Left ventricle myocardium inferior (tissue), 1 donor: ENCODE measurements at regions not wholly inside any gene's neighbourhood (a gene's known extent, or its start where the extent isn't known, plus 50 kb on each side); places are given as distances from the start of the nearest gene placed in this dataset.

Experiments used
- DNase-seq: peaks from one replicate; pipeline ENCODE4 v3.0.0-alpha.2; 2020
- H3K27ac ChIP-seq: fragments of 200-600 bp; replicated peaks from 2 replicates; pipeline ENCODE4 v1.8.0; 2021
- H3K27me3 ChIP-seq: fragments of 200-600 bp; 2 replicates; pipeline ENCODE4 v1.8.0; 2021; ENCODE audit warnings: low read depth
- H3K36me3 ChIP-seq: fragments of 200-600 bp; 2 replicates; pipeline ENCODE4 v1.8.0; 2021
- H3K4me1 ChIP-seq: fragments of 200-600 bp; 2 replicates; pipeline ENCODE4 v1.8.0; 2021
- H3K4me3 ChIP-seq: fragments of 200-600 bp; 2 replicates; pipeline ENCODE4 v1.8.0; 2021; ENCODE audit warnings: mild to moderate bottlenecking, moderate library complexity
- H3K9me3 ChIP-seq: fragments of 200-600 bp; replicated peaks from 2 replicates; pipeline ENCODE4 v1.8.0; 2021
- intact Hi-C: fragments of 100-400 bp; cut with micrococcal nuclease; formaldehyde crosslinking; loops from one replicate; pipeline ENCODE4 v1.11.0; 2022
- TF ChIP-seq, protein P1 (sequence below): fragments of 200-600 bp; IDR thresholded peaks from 2 replicates; pipeline ENCODE4 v1.8.0; 2021; ENCODE audit warnings: antibody characterized with exemption, mild to moderate bottlenecking, borderline replicate concordance
- donor health status: DM: no; HTN: yes; CAD: no; lungs with severe emphysema.

DNA sequence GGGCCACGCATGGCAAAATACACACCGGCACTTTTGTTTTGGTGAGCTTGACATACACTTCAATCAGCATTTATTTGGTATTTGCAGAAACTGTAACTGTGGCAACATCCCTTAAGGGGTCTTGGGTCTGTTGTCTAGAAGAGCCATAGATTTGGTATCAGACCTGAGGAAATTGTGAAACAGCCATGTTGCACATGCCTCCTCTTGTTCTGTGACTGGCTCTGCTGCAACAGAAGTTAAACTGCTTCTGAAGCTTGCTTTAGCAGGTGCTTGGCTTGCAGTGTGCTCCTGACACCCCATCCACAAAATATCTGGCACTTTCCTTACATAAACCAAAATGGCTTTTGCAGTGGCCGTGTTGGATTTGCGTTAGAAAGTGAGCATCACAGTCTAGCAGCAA is 247.3 kb downstream of the GATA3 start:
- H3K27me3 ChIP-seq, result peaks cover 25% of the 10 kb centered on the region
- H3K4me1 ChIP-seq, result no peaks in the 10 kb centered on the region
- H3K36me3 ChIP-seq, result no peaks in the 10 kb centered on the region
- H3K4me3 ChIP-seq, result no peak overlapping the region
- no peaks in the 10 kb centered on the region for H3K9me3 ChIP-seq
- no peak overlapping the region for H3K27ac ChIP-seq
- no peak for DNase-seq
- TF ChIP-seq, protein P1, sequence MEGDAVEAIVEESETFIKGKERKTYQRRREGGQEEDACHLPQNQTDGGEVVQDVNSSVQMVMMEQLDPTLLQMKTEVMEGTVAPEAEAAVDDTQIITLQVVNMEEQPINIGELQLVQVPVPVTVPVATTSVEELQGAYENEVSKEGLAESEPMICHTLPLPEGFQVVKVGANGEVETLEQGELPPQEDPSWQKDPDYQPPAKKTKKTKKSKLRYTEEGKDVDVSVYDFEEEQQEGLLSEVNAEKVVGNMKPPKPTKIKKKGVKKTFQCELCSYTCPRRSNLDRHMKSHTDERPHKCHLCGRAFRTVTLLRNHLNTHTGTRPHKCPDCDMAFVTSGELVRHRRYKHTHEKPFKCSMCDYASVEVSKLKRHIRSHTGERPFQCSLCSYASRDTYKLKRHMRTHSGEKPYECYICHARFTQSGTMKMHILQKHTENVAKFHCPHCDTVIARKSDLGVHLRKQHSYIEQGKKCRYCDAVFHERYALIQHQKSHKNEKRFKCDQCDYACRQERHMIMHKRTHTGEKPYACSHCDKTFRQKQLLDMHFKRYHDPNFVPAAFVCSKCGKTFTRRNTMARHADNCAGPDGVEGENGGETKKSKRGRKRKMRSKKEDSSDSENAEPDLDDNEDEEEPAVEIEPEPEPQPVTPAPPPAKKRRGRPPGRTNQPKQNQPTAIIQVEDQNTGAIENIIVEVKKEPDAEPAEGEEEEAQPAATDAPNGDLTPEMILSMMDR, result no peak
- intact Hi-C loops, result no loop called here

DNA sequence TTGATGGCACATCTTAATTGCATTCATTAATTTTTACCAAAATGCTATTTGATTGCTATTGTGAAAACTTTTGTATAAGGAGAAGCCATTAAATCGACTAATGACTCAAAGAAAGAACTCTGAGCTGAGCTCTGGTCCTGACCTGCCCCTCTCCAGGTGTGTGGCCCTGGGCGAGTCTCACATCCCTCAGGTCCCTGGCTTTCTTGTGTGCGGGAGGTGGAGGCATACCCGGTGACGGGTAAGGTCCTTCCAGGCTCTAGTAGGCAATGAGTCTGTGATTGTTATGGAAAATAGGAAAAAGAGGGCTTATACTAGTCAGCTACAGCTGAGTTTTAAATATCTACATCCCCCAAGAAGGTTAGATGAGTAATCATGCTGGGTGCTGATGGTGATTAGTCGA is 248.1 kb downstream of the GATA3 start:
- Histone ChIP-seq H3K27ac (no peak overlapping the region), H3K36me3 (no peaks in the 10 kb centered on the region), H3K27me3 (peaks cover 22% of the 10 kb centered on the region), H3K4me3 (no peak overlapping the region), H3K4me1 (no peaks in the 10 kb centered on the region), H3K9me3 (no peaks in the 10 kb centered on the region)
- DNase-seq, result no peak
- intact Hi-C loops, result no loop called here
- TF ChIP-seq, protein P1, result no peak

DNA sequence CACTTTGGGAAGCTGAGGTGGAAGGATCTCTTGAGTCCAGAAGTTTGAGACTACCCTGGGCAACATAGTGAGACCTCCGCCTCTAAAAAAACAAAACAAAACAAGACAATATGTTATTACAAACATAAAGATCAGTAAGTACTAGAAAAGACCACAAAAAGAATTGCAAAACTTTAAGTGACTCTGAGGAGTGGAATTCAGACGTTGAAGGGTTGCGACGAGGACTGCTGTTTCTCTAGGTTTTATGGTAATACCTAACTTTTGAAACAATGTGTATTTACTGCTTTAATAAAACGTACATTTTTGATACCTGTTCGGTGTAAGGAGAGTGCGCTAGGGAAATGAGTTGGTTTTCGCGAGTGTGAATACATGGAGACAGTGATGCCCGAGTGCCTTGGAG is 250.4 kb downstream of the GATA3 start:
- Histone ChIP-seq H3K36me3 (no peaks in the 10 kb centered on the region), H3K4me3 (no peak overlapping the region), H3K27ac (no peak overlapping the region), H3K27me3 (peaks cover 8% of the 10 kb centered on the region), H3K4me1 (no peaks in the 10 kb centered on the region), H3K9me3 (no peaks in the 10 kb centered on the region)
- no peak for DNase-seq
- TF ChIP-seq, protein P1, result no peak
- intact Hi-C loops, result no loop called here

DNA sequence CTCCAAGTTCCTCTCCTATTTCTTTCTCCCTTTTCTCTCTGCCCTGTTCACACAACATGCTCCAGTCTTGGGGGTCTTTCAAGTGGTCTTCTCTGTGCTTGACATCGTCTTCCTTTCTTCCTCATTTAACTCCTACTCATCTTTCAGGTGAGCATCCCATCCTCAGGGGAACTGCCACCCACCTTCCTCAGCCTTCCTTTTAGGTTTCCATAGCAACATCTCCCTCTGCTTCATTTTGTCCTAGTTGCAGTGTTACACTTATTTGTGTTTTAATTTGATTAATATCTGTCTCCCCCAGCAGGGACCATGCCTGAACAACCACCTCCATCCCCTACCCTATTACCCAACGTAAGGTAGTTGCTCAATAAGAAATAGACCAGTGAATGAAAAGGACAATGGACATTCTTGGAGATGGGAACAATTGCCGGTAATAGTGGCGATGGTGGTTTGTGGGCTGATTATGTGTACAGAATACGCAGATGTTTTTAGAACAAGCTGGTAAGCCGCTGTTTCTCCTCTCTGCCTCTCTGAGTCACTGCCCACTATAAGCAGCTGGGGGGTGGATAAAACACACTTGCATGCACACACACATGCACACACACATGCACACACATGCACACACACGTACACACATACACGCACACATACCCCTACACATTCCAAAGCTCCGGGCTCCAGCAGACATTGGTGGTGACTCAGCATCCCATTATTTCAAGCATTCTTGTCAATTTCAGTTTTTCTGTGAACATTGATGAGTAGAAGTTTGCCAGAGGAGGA is 251.6 kb downstream of the GATA3 start:
- peaks cover 5% of the 10 kb centered on the region for H3K27me3 ChIP-seq
- H3K36me3 ChIP-seq, result no peaks in the 10 kb centered on the region
- no peaks in the 10 kb centered on the region for H3K9me3 ChIP-seq
- H3K4me3 ChIP-seq, result no peak overlapping the region
- no peak for DNase-seq
- TF ChIP-seq, protein P1, result no peak
- no peak overlapping the region for H3K27ac ChIP-seq
- intact Hi-C loops, result no loop called here
- H3K4me1 ChIP-seq, result no peaks in the 10 kb centered on the region

DNA sequence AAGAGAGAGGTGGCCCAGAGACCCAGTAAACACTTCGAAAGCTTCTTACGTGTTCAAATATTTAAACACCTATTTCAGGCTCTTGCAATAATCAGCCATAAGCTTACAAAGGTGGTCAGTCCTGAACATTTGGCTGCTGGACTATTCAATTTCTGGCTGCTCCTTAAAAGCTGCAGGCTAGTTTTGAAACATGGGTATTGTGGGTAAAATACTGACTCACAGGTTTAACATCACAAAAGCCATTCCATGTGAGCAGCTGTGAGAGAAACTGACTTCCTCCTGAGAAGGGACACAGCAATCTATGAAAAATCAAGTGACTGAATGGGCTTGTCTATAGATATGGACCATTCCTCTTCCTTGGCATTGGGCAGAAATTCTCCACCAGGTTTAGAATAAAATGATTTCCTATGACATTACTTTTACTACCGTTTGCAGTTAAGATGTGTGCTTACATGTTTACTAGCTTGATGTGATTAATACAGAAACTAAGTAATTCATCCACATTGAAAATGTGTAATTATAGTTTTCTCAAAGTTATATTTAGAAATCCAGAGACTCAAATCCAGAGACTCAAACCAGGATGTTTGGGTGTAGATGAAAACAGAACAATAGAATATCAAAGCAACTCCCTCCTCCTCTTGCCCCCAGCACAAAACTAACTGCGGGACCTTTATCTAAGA is 252.3 kb downstream of the GATA3 start:
- H3K4me1 ChIP-seq, result no peaks in the 10 kb centered on the region
- DNase-seq, result no peak
- H3K27ac ChIP-seq, result no peak overlapping the region
- no peaks in the 10 kb centered on the region for H3K36me3 ChIP-seq
- H3K27me3 ChIP-seq, result peaks cover 5% of the 10 kb centered on the region
- intact Hi-C loops, result no loop called here
- TF ChIP-seq, protein P1, result no peak
- no peak overlapping the region for H3K4me3 ChIP-seq
- no peaks in the 10 kb centered on the region for H3K9me3 ChIP-seq
